ENCODE measurements at regions not wholly inside any gene's neighbourhood (a gene's known extent, or its start where the extent isn't known, plus 50 kb on each side); places are given as distances from the start of the nearest gene placed in this dataset.
A peak's percentile ranks its signal among the peaks of the same experiment; 100 is the strongest.

GRCh38 chr13:59601993-59602392 lies 561.7 kb downstream of the DIAPH3 start:
- DNase-seq: no peak
- ATAC-seq: no peak
- intact Hi-C loops (cut with DNase I, micrococcal nuclease): no loop called here

GRCh38 chr13:59603646-59604045 lies 560.1 kb downstream of the DIAPH3 start:
- intact Hi-C loops (cut with DNase I, micrococcal nuclease): no loop called here
- DNase-seq (no peak), ATAC-seq (no peak)

- DNase-seq: no peak
- intact Hi-C loops (cut with DNase I, micrococcal nuclease): no loop called here
- no peak for ATAC-seq
These were observed 556.6 kb downstream of the DIAPH3 start for GRCh38 chr13:59607172-59607571.

- intact Hi-C loops (cut with DNase I, micrococcal nuclease): no loop called here
- ATAC-seq: peak; percentile 55
These were observed 555.9 kb downstream of the DIAPH3 start for GRCh38 chr13:59607780-59608233.

GRCh38 chr13:59609421-59609820 lies 554.3 kb downstream of the DIAPH3 start:
- ATAC-seq (no peak), DNase-seq (no peak)
- intact Hi-C loops (cut with DNase I, micrococcal nuclease): no loop called here

More at GRCh38 chr13:59607780-59608233, 555.9 kb downstream of the DIAPH3 start:
- DNase-seq: no peak

All from left colon (tissue), 2 donors.